Activated CD4-positive, alpha-beta memory T cell treated with anti-CD3 and anti-CD28 coated beads, Interleukin-2, amount 10 ng/mL, durations not matched to agents 7 days and 5 days (primary cell): ENCODE measurements at regions not wholly inside any gene's neighbourhood (a gene's known extent, or its start where the extent isn't known, plus 50 kb on each side); places are given as distances from the start of the nearest gene placed in this dataset.

Experiments used
- CTCF ChIA-PET: fragments of 350-600 bp; sonication (Branson Sonifier 250); formaldehyde crosslinking; loops from one replicate; lab custom pipeline; 2021; ENCODE audit warnings: antibody characterized with exemption, inconsistent platforms; lab: Charles Lee
- POLR2A ChIA-PET: fragments of 350-600 bp; sonication (Branson Sonifier 250); formaldehyde crosslinking; loops from one replicate; lab custom pipeline; 2021; ENCODE audit warnings: antibody characterized with exemption; lab: Charles Lee
- DNase-seq: peaks from one replicate; pipeline ENCODE4 v3.0.0-alpha.2; 2020
- H3K27ac Mint-ChIP-seq: one replicate; pipeline ENCODE4 v1.8.0; 2021; ENCODE audit warnings: mild to moderate bottlenecking, mixed read lengths
- H3K27me3 Mint-ChIP-seq: one replicate; pipeline ENCODE4 v1.8.0; 2021; ENCODE audit warnings: mixed read lengths
- H3K36me3 Mint-ChIP-seq: one replicate; pipeline ENCODE4 v1.8.0; 2021; ENCODE audit warnings: low read depth, mixed read lengths
- H3K4me1 Mint-ChIP-seq: one replicate; pipeline ENCODE4 v1.8.0; 2021; ENCODE audit warnings: mixed read lengths
- H3K4me3 Mint-ChIP-seq: one replicate; pipeline ENCODE4 v1.8.0; 2021; ENCODE audit warnings: mild to moderate bottlenecking, mixed read lengths
- H3K9me3 Mint-ChIP-seq: one replicate; pipeline ENCODE4 v1.8.0; 2021; ENCODE audit warnings: mixed read lengths

DNA sequence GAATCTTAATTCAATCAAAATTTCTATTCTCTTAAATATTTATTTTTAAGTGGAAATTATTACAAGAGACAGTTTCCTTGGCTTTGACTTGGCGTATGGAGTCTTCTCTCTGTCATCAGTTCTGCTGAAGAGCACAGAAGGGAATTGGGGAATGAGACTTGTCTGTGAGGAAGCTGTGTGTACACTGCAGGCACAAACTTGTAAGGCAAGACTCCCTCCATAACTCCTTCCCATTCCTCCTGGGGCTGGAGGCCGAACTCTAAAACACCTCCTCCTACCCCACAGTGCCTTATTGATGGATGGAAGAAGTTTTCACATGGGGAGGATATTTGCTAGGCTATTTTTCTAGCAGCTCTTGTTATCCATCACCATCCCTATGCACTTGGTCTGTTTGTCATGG is 187.4 kb upstream of the ELL2 start:
- no peak for DNase-seq
- ChIA-PET POLR2A (no interaction called here), CTCF (no interaction called here)
- no peaks in the 10 kb centered on the region for H3K36me3 Mint-ChIP-seq
- no peak overlapping the region for H3K4me3 Mint-ChIP-seq
- H3K27me3 Mint-ChIP-seq = no peaks in the 10 kb centered on the region
- peaks cover 4% of the 10 kb centered on the region for H3K4me1 Mint-ChIP-seq
- H3K9me3 Mint-ChIP-seq = no peaks in the 10 kb centered on the region
- no peak overlapping the region for H3K27ac Mint-ChIP-seq

DNA sequence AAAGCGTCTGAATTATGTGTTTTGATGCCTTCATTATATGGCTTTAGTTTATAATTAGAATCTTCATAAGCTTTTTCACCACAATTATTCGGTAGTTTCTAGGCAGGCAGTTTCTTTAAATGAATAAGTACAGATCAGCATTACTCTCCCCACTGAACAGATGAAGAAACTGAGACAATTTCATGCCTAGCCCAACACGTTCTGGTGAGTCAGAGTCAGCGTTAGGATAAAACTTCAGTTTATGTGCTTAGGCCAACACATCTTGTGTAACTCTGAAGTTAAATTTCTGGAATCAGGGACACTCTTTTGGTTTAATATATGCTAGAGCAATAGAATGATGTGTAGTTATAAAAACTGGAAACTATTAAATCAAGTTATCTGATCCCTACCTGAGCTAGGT is 186.7 kb upstream of the ELL2 start:
- ChIA-PET CTCF (no interaction called here), POLR2A (no interaction called here)
- H3K27me3 Mint-ChIP-seq = no peaks in the 10 kb centered on the region
- H3K36me3 Mint-ChIP-seq = no peaks in the 10 kb centered on the region
- no peak overlapping the region for H3K27ac Mint-ChIP-seq
- no peaks in the 10 kb centered on the region for H3K9me3 Mint-ChIP-seq
- H3K4me3 Mint-ChIP-seq = no peak overlapping the region
- DNase-seq = no peak
- peaks cover 4% of the 10 kb centered on the region for H3K4me1 Mint-ChIP-seq

DNA sequence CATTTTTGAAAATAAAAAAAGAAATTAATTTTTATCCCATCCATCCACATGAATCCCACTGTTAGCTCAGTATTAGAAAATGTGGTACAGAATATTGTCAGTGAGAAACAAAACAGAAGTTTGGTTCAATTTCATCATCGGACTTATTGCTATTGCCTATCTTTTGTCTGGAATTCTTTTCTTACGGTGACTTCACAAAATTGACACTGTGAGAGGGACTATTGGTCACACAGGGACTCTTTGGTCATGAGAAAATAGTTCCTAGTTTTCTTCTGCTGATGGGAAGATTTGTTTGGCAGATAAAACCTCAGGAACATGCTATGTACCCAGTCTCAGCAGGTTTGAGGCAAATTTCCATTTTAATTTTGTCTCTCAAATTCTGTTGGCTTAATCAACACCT is 186.2 kb upstream of the ELL2 start:
- CTCF ChIA-PET = no interaction called here
- Mint-ChIP-seq H3K4me1 (peaks cover 4% of the 10 kb centered on the region), H3K27me3 (no peaks in the 10 kb centered on the region), H3K36me3 (no peaks in the 10 kb centered on the region), H3K4me3 (no peak overlapping the region), H3K27ac (no peak overlapping the region), H3K9me3 (no peaks in the 10 kb centered on the region)
- POLR2A ChIA-PET = no interaction called here
- DNase-seq = no peak

DNA sequence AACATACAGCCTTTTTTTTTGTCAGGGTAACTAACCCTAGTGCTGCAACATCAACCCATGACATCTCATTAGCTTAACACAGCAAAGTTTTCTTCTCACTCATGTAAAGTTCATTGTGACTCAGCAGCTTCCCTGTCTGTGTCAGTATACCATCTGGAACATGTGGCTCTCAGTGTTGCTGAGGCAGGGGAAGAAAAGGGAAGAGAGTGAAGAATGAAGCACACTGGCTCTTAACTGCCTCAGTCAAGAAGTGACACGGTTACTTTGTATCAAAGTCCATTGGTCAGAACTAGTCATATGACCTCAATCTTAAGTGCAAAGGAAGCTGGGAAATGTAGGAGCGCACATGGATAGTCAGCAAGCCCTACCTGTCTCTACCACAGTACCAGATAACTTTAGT is 185.0 kb upstream of the ELL2 start:
- ChIA-PET CTCF (interaction anchor here (0.6 kb wide), 1 partner anchor 648 kb away, joined by 3 read pairs; no protein-coding TSS in a partner anchor), POLR2A (no interaction called here)
- no peak for DNase-seq
- Mint-ChIP-seq H3K4me3 (no peak overlapping the region), H3K4me1 (peaks cover 4% of the 10 kb centered on the region), H3K9me3 (no peaks in the 10 kb centered on the region), H3K36me3 (no peaks in the 10 kb centered on the region), H3K27ac (no peak overlapping the region), H3K27me3 (no peaks in the 10 kb centered on the region)

DNA sequence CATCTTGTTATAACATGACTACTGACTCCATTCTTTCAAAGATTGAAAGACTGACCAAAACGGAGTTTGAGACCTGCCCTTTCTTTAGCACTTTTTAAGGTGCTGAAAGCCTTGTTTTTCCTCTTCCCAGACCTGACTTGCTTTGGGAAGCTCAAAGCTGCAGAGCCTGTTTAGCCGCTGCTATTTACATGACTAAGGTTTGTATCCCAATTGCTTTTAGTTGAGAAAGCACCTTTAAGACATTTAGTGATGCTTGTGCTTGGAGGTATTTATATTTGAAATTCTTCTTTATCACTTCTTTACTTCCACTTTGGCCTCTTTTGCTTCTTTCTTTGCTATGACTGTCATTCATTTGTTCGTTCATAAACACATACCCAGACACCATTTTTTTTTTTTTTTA is 182.6 kb upstream of the ELL2 start:
- H3K4me1 Mint-ChIP-seq = peaks cover 4% of the 10 kb centered on the region
- DNase-seq = no peak
- H3K36me3 Mint-ChIP-seq = no peaks in the 10 kb centered on the region
- no peaks in the 10 kb centered on the region for H3K27me3 Mint-ChIP-seq
- no peak overlapping the region for H3K4me3 Mint-ChIP-seq
- no peaks in the 10 kb centered on the region for H3K9me3 Mint-ChIP-seq
- H3K27ac Mint-ChIP-seq = no peak overlapping the region
- ChIA-PET POLR2A (no interaction called here), CTCF (no interaction called here)

DNA sequence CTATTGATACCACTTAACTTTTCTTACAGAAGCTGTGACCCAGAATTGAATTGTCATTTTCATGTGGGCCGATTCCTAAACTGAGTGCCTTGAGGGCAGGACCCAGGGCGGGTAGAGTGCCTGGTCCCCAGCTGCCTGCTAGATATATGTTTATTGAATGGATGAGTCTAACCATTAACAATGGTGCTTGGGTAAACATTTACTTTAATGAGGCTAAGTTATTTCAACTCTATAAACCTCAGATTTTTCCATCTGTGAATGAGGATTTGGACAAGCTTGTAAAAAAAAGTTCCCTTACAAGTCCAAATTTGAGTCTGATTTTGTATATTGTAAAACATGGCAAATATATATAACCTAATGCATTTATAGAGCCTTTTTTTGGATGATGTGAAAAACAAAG is 181.8 kb upstream of the ELL2 start:
- Mint-ChIP-seq H3K27ac (no peak overlapping the region), H3K4me1 (peaks cover 4% of the 10 kb centered on the region), H3K27me3 (no peaks in the 10 kb centered on the region), H3K9me3 (no peaks in the 10 kb centered on the region), H3K36me3 (no peaks in the 10 kb centered on the region), H3K4me3 (no peak overlapping the region)
- CTCF ChIA-PET = no interaction called here
- DNase-seq = no peak
- POLR2A ChIA-PET = no interaction called here

DNA sequence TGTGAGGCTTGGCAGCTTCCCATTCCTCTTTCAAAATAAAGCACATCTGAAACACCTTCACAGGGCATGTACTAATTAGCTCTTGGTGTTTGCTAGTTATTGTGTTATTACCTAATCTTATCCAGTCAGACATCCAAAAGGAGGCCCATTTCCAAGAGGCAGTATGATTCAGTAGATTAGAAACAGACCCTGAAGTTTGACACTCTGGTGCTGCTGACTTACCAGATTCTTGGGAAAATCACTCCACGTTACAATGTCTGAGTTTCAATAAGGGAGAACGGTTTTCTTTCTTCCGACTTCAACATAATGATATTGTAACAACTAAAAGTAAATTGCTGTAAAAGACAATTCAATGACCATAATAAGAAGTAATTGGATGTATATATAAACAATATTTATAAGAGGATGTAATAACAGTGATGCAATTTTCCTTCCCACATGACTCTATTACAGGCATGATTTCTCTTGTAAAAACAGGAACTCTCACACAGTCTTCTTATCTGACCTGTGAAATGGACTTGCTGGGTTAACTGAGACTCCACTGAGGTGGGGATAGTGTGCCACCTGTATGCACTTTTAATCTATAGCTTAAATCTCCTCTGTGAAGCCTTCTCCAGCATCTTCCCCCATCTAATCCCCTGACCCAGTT is 181.3 kb upstream of the ELL2 start:
- Mint-ChIP-seq H3K36me3 (no peaks in the 10 kb centered on the region), H3K9me3 (no peaks in the 10 kb centered on the region), H3K27me3 (no peaks in the 10 kb centered on the region), H3K4me3 (no peak overlapping the region), H3K27ac (no peak overlapping the region), H3K4me1 (peaks cover 4% of the 10 kb centered on the region)
- no peak for DNase-seq
- POLR2A ChIA-PET = no interaction called here
- CTCF ChIA-PET = no interaction called here

DNA sequence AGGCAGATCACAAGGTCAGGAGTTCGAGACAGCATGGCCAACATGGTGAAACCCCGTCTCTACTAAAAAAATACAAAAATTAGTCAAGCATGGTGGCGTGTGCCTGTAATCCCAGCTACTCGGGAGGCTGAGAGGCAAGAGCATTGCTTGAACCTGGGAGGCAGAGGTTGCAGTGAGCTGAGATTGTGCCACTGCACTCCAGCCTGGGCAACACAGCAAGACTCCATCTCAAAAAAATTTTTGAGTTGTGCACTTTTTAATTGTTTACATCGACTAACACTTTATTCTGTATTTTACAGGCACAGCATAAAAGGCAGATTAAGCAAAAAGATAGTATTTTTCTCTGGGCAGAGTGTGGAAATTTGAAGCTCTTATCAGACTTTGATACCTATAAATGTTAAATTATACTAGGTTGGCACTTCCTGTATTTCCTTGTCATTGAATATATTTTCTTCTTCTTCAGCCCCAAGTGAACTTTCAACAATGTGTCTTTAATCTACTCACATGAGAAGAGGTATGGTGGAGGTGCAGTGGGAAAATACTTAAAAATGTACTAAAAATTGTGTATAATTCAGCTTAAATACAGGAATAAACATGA is 180.6 kb upstream of the ELL2 start:
- H3K27ac Mint-ChIP-seq = no peak overlapping the region
- DNase-seq = no peak
- no peaks in the 10 kb centered on the region for H3K36me3 Mint-ChIP-seq
- H3K27me3 Mint-ChIP-seq = no peaks in the 10 kb centered on the region
- H3K4me3 Mint-ChIP-seq = no peak overlapping the region
- peaks cover 4% of the 10 kb centered on the region for H3K4me1 Mint-ChIP-seq
- CTCF ChIA-PET = no interaction called here
- POLR2A ChIA-PET = no interaction called here
- no peaks in the 10 kb centered on the region for H3K9me3 Mint-ChIP-seq

DNA sequence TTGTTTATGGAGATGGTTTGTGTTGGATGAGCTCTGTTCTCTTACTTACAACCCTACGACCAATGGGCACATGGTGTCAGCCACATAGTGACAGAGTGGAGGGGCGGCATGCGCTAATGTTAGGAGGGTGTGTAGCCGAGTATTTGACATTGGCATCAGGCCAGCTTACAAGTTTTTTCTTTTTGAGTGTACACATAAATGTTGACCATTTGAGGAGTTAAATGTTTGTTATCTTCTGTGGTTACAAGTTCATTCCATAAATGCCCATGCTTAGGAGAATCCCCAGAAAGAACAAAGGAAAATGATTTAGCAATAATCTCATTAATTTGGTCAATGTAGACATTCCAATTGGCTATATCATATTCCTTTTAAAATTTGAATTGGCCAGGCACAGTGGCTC is 180.1 kb upstream of the ELL2 start:
- no peaks in the 10 kb centered on the region for H3K36me3 Mint-ChIP-seq
- H3K27me3 Mint-ChIP-seq = no peaks in the 10 kb centered on the region
- no peaks in the 10 kb centered on the region for H3K9me3 Mint-ChIP-seq
- ChIA-PET CTCF (no interaction called here), POLR2A (no interaction called here)
- DNase-seq = no peak
- no peak overlapping the region for H3K27ac Mint-ChIP-seq
- peaks cover 4% of the 10 kb centered on the region for H3K4me1 Mint-ChIP-seq
- H3K4me3 Mint-ChIP-seq = no peak overlapping the region

DNA sequence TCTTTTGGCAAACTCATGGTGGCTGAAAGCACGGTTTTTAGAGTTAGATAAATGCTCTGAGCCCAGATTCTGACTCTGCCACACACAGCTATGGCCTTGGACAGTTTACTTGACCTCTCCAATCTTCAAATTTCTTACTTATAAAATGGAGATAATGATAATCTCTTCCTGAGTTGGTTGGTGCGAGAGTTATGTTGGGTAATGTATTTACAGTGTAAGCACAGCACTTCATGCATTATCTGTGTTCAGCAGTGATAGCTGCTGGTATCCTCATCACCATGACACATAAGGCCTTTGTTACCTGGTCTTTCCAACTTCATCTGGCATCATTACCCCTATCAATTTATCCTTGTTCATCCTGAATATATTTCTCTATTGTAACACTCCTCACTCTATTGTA is 178.8 kb upstream of the ELL2 start:
- no peaks in the 10 kb centered on the region for H3K4me1 Mint-ChIP-seq
- no peaks in the 10 kb centered on the region for H3K27me3 Mint-ChIP-seq
- DNase-seq = no peak
- no peak overlapping the region for H3K4me3 Mint-ChIP-seq
- H3K27ac Mint-ChIP-seq = no peak overlapping the region
- no peaks in the 10 kb centered on the region for H3K9me3 Mint-ChIP-seq
- ChIA-PET CTCF (interaction anchor here (1.2 kb wide), 1 partner anchor 21 kb away, joined by 3 read pairs; no protein-coding TSS in a partner anchor), POLR2A (no interaction called here)
- H3K36me3 Mint-ChIP-seq = no peaks in the 10 kb centered on the region

DNA sequence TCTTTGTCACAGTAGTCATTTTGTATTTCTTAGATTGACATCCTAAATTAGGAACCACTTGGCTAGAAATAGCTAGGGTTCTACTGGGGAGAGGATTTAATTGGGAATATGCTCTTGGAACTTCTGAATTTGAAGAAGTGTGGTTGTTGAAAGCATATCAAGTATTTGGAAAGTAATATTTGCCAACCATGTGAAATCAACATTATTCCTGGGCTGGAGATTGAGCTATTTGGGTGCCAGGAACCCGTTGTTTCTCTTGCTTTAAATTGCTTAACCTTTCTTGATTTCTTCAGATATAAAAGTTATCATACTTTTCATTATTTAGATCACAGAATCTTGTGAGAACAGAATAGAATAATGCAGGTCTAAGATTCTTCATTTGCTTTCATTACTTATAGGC is 178.4 kb upstream of the ELL2 start:
- no peaks in the 10 kb centered on the region for H3K36me3 Mint-ChIP-seq
- CTCF ChIA-PET = interaction anchor here (1.2 kb wide), 1 partner anchor 21 kb away, joined by 3 read pairs; no protein-coding TSS in a partner anchor
- no peaks in the 10 kb centered on the region for H3K27me3 Mint-ChIP-seq
- H3K4me1 Mint-ChIP-seq = no peaks in the 10 kb centered on the region
- H3K9me3 Mint-ChIP-seq = no peaks in the 10 kb centered on the region
- no peak overlapping the region for H3K27ac Mint-ChIP-seq
- POLR2A ChIA-PET = no interaction called here
- DNase-seq = no peak
- H3K4me3 Mint-ChIP-seq = no peak overlapping the region

DNA sequence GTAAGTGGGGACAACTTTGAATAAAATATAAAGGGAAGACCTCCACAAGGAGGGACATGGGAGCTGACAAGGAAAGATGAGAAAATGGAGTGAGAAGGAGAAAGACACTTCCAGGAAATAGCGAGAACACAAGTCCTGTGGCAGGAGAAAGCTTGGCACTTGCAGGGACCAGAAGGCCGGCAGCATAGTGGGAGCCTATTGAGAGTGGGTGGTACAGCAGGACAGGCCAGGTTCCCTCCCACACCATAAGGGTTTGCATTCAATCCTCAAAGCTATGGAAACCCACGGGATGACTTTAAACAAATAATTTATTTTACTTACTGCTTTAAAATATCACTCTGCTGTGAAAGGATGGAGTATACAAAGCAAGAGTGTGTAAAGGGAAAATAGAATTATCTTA is 173.2 kb upstream of the ELL2 start:
- Mint-ChIP-seq H3K27me3 (no peaks in the 10 kb centered on the region), H3K9me3 (no peaks in the 10 kb centered on the region), H3K36me3 (no peaks in the 10 kb centered on the region), H3K27ac (no peak overlapping the region), H3K4me3 (no peak overlapping the region), H3K4me1 (no peaks in the 10 kb centered on the region)
- ChIA-PET POLR2A (no interaction called here), CTCF (no interaction called here)
- no peak for DNase-seq

DNA sequence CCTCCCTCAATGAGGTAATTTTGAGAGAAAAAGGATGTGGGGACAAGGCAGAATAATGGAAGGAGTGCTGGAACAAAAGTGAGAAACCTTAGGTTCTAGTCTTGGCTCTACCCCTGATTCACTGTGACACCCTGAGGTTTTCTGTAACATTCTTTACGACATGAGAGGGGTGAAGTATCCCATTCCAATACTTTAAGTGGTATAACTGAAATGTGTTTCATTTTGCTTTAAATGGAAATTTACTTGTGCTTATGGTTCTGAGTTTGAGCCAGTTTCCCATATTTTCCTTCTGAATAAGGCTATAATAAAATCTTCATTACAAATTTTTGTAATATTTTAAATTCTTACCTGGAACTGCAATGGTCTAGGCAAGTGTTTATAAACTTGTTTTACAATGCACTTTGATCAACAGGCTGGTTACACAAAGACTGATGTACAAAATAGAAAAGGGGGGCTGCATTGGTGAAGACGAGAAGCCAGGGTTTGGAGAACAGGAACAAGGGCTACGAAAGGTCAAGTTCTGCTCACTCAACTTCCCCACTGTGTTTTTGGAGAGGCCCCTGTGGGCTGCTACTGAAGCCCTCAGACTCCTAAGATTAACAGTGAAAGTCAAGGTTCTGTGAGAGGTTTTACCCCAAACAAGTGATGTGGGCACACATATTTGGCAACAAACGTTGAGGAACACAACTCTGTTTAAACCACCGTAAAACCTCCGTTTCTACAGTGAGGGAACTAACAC is 171.9 kb upstream of the ELL2 start:
- CTCF ChIA-PET = no interaction called here
- POLR2A ChIA-PET = no interaction called here
- no peaks in the 10 kb centered on the region for H3K9me3 Mint-ChIP-seq

DNA sequence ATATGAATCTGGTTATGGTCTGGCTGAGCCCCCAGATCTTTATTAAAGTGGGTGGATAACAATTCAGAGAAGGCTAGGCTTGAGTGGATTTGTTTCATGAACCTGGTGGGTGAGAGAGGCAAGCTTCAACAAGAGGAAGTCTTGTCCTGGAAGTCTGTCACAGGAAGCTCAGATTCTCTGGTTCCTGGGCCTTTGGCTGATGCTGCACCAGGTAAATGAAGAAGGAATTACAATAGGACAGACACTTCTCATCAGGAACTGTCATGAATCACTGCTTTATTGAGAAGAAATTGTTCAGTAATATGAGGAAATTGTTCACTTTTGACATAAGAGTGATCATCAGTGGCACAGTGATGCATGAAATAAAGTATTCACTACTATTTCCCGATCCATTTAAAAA is 167.6 kb upstream of the ELL2 start:
- POLR2A ChIA-PET = no interaction called here
- no peaks in the 10 kb centered on the region for H3K4me1 Mint-ChIP-seq
- CTCF ChIA-PET = no interaction called here

More for the DNA sequence above, 171.9 kb upstream of the ELL2 start:
- Mint-ChIP-seq H3K4me3 (no peak overlapping the region), H3K4me1 (no peaks in the 10 kb centered on the region), H3K36me3 (no peaks in the 10 kb centered on the region), H3K27me3 (no peaks in the 10 kb centered on the region), H3K27ac (no peak overlapping the region)
- DNase-seq = no peak

More for the DNA sequence above, 167.6 kb upstream of the ELL2 start:
- Mint-ChIP-seq H3K4me3 (no peak overlapping the region), H3K9me3 (no peaks in the 10 kb centered on the region), H3K27me3 (peaks cover 4% of the 10 kb centered on the region), H3K36me3 (no peaks in the 10 kb centered on the region), H3K27ac (no peak overlapping the region)
- DNase-seq = no peak
